OCI-LY3 (cell line): ENCODE measurements at regions not wholly inside any gene's neighbourhood (a gene's known extent, or its start where the extent isn't known, plus 50 kb on each side); places are given as distances from the start of the nearest gene placed in this dataset.

Experiments used
- H2AFZ ChIP-seq: fragments of 200-600, 300-600 bp; shearing (Covaris generic); 2 replicates; pipeline ENCODE4 v1.6.0; 2014; ENCODE audit warnings: antibody characterized with exemption, low read depth, low read length
- H3K27ac ChIP-seq: fragments of 200-600, 300-600 bp; sonication (generic); 2 replicates; pipeline ENCODE4 v1.5.1; 2014; ENCODE audit warnings: mild to moderate bottlenecking, low read length, moderate library complexity, mixed read lengths
- H3K27me3 ChIP-seq: fragments of 200-600, 300-600 bp; sonication (generic); 2 replicates; pipeline ENCODE4 v1.6.1; 2014; ENCODE audit warnings: low read depth, low read length, mixed read lengths
- H3K36me3 ChIP-seq: fragments of 200-600, 300-600 bp; sonication (generic); replicated peaks from 2 replicates; pipeline ENCODE3; 2014; ENCODE audit warnings: low read depth, low read length, mixed read lengths
- H3K4me1 ChIP-seq: fragments of 300-600, 200-600 bp; sonication (generic); 2 replicates; pipeline ENCODE4 v1.6.1; 2014; ENCODE audit warnings: low read length, mixed read lengths
- H3K4me2 ChIP-seq: fragments of 200-600, 300-600 bp; sonication (generic); 2 replicates; pipeline ENCODE4 v1.6.1; 2014; ENCODE audit warnings: low read length, mixed read lengths
- H3K4me3 ChIP-seq: fragments of 300-600, 200-600 bp; sonication (generic); 2 replicates; pipeline ENCODE4 v1.5.1; 2014; ENCODE audit warnings: antibody characterized with exemption, mild to moderate bottlenecking, low read length, moderate library complexity
- H3K79me2 ChIP-seq: fragments of 300-600, 200-600 bp; shearing (Covaris generic); 2 replicates; pipeline ENCODE4 v1.6.1; 2014; ENCODE audit warnings: mild to moderate bottlenecking, low read length, mixed read lengths
- H3K9ac ChIP-seq: fragments of 300-600, 200-600 bp; shearing (Covaris generic); 2 replicates; pipeline ENCODE4 v1.6.0; 2014; ENCODE audit warnings: mild to moderate bottlenecking, low read length, moderate library complexity
- H3K9me3 ChIP-seq: fragments of 200-600, 300-600 bp; shearing (Covaris generic); 2 replicates; pipeline ENCODE4 v1.6.1; 2014; ENCODE audit warnings: low read length, mixed read lengths; ENCODE audit not compliant: insufficient read depth
- H4K20me1 ChIP-seq: fragments of 200-600, 300-600 bp; sonication (generic); 2 replicates; pipeline ENCODE4 v1.6.1; 2016; ENCODE audit warnings: low read length, mixed read lengths; ENCODE audit not compliant: insufficient read depth
- CTCF ChIP-seq: fragments of 200-600, 300-600 bp; sonication (generic); IDR thresholded peaks from 2 replicates; pipeline ENCODE4 v1.5.1; 2014; ENCODE audit warnings: antibody characterized with exemption, low read length, low read depth
- EZH2phosphoT487 ChIP-seq: fragments of 200-600 bp; shearing (Covaris generic); IDR thresholded peaks from 2 replicates; pipeline ENCODE4 v1.6.1; 2018; ENCODE audit warnings: antibody characterized with exemption, mixed run types, low read depth

- Histone ChIP-seq H4K20me1 (no peaks in the 10 kb centered on the region), H3K9me3 (no peaks in the 10 kb centered on the region), H3K27me3 (no peaks in the 10 kb centered on the region), H3K4me2 (no peak overlapping the region), H3K4me1 (no peaks in the 10 kb centered on the region), H3K36me3 (no peaks in the 10 kb centered on the region), H3K27ac (no peak overlapping the region), H3K79me2 (no peaks in the 10 kb centered on the region), H3K4me3 (no peak overlapping the region), H2AFZ (no peak overlapping the region), H3K9ac (no peak overlapping the region)
- no peak for TF ChIP-seq EZH2phosphoT487
- TF ChIP-seq CTCF: no peak
Observed at GRCh38 chr5:166746506-166746905, 1544.9 kb upstream of the WWC1 start.

- no peak for TF ChIP-seq EZH2phosphoT487
- TF ChIP-seq CTCF: no peak
- Histone ChIP-seq H3K79me2 (no peaks in the 10 kb centered on the region), H4K20me1 (no peaks in the 10 kb centered on the region), H3K9me3 (no peaks in the 10 kb centered on the region), H3K4me2 (no peak overlapping the region), H2AFZ (no peak overlapping the region), H3K27ac (no peak overlapping the region), H3K4me1 (no peaks in the 10 kb centered on the region), H3K36me3 (no peaks in the 10 kb centered on the region), H3K9ac (no peak overlapping the region), H3K4me3 (no peak overlapping the region), H3K27me3 (no peaks in the 10 kb centered on the region)
Observed at GRCh38 chr5:166750376-166750775, 1541.1 kb upstream of the WWC1 start.

- Histone ChIP-seq H4K20me1 (no peaks in the 10 kb centered on the region), H3K27ac (no peak overlapping the region), H3K4me1 (no peaks in the 10 kb centered on the region), H3K79me2 (no peaks in the 10 kb centered on the region), H3K36me3 (no peaks in the 10 kb centered on the region), H3K9ac (no peak overlapping the region), H3K27me3 (no peaks in the 10 kb centered on the region), H3K4me2 (no peak overlapping the region), H3K9me3 (no peaks in the 10 kb centered on the region), H3K4me3 (no peak overlapping the region), H2AFZ (no peak overlapping the region)
- no peak for TF ChIP-seq CTCF
- no peak for TF ChIP-seq EZH2phosphoT487
Observed at GRCh38 chr5:166758151-166758550, 1533.3 kb upstream of the WWC1 start.

- H2AFZ ChIP-seq: no peak overlapping the region
- H3K9ac ChIP-seq: no peak overlapping the region
- no peaks in the 10 kb centered on the region for H3K36me3 ChIP-seq
- H3K27ac ChIP-seq: no peak overlapping the region
- no peaks in the 10 kb centered on the region for H3K79me2 ChIP-seq
- H3K9me3 ChIP-seq: no peaks in the 10 kb centered on the region
- no peak overlapping the region for H3K4me3 ChIP-seq
- no peaks in the 10 kb centered on the region for H4K20me1 ChIP-seq
- no peaks in the 10 kb centered on the region for H3K4me1 ChIP-seq
- H3K27me3 ChIP-seq: no peaks in the 10 kb centered on the region
- TF ChIP-seq CTCF: no peak
- no peak for TF ChIP-seq EZH2phosphoT487
- H3K4me2 ChIP-seq: no peak overlapping the region
Observed at GRCh38 chr5:166767858-166768257, 1523.6 kb upstream of the WWC1 start.
